HG03558 (cell line): ENCODE measurements at regions not wholly inside any gene's neighbourhood (a gene's known extent, or its start where the extent isn't known, plus 50 kb on each side); places are given as distances from the start of the nearest gene placed in this dataset.
"Not testable (repeated sequence)": the region's sequence is repeated elsewhere in the genome, so short reads cannot be mapped to it uniquely, and the experiment has no call there.

Source experiments
- ATAC-seq: cut with Tn5 transposase; IDR thresholded peaks from one replicate; pipeline ENCODE4 v1.9.1; 2021; ENCODE audit warnings: moderate number of reproducible peaks; ENCODE audit not compliant: unreplicated experiment; ENCODE audit errors: extremely low read depth

DNA sequence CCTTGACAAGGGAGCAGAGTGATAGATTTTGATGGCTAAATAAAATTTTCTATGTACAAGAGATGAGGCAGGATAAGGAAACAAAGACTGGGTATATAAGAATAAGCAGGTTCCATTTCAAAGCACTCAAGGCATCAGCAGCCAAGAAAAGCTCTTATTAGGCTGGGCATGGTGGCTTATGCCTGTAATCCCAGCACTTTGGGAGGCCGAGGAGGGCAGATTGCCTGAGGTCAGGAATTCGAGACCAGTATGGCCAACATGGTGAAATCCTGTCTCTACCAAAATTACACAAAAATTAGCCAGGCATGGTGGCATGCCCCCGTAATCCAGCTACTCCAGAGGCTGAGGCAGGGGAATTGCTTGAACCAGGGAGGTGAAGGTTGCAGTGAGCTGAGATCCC, 563.4 kb upstream of the CCDC179 start:
- no peak for ATAC-seq

DNA sequence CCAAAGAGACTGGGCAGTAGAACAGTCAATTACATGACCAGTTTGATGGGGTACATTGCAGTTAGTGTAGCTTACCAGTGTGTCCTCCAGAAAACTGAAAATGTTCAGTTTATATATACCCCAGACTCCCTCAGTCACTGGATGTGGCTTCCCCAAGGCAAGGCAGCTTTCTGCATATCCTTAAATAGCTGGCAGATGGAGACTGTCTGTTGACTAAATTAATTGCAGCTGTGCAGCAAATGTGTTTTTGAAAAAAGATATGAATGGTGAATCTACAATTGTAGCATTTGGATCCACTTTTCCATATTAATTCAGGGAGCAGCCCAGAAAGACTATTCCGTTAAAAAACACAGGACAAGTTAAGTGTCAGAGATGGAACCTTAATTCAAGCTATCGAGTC, 565.1 kb upstream of the CCDC179 start:
- ATAC-seq: no peak

DNA sequence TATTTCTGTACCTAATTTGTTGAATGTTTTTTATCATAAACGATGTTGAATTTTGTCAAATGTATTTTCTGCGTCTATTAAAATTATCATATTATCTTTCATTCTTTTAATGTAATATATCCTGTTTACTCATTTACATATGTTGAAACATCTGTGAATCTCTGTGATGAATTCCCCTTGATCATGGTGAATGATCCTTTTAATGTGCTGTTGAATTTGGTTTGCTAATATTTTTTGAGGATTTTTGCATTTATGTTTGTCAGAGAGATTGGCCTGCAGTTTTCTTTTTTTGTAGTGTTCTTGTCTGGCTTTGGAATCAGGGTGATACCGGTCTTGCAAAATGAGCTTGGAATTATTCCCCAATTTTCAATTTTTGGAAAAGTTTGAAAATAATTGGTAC, 569.3 kb upstream of the CCDC179 start:
- no peak for ATAC-seq

DNA sequence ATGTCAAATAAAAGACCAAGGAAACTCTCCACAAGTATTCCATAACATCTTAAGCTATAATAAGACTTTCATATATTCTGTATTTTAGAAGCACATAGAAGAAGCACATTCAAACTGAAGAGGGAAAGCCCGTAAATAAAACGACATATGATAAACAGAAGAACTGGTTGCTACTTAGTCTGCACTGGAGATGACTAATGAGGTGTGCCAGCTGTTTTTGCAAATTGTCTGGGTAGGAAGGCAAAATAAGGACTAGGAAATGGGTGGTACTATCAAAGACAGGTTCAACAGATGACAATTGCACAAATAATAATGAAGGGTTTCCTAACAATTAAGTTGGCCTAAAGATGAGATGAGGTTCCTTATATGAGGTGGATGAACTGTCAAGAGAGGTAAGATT, 593.2 kb upstream of the CCDC179 start:
- no peak for ATAC-seq

DNA sequence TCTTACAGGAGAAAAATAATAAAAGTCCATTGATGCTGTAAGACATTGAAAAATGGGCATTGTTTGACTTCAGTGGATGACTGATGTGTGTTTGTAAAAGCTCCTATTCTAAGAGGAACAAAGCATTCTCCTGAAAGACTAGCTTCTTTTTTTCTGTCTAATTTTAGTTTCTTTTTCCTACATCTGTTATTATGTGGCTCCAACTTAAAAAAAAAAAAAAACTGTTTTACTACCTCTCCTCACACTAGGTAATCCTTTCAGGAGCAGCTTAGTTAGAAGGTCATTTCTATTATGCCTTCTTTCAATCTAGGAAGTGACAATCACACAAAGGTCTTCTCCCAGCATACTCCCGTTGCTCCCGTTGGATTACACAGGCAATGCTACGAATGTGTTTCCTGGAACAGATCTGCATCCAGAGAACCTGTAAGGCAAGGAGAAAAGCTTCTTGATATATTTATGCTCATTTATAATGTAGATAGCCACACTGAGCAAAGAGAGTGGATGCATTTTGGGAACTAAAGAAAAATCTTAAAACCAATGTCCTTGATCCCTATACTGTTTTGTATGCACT, 595.1 kb upstream of the CCDC179 start:
- no peak for ATAC-seq

GRCh38 chr11:23457641-23458040, 597.4 kb upstream of the CCDC179 start:
- ATAC-seq: no peak

DNA sequence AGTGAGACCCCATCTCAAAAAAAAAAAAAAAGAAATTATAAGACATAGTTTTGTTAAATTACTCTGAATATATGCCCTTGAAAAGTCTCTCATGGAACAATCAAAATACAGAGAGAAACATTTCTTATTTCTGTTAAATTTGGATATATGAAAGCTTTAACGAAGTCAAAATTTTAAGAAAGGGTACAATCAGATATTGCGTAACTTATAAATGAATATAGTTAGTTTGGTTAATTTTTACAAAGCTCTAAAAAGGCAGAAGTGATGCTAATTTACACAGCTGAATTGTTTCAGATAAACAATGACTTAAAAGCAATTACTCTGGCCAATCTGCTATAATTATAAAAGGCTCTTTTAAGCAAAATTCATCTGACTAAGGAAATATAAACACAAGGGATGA, 611.6 kb upstream of the CCDC179 start:
- no peak for ATAC-seq

GRCh38 chr11:23473782-23474181, 613.5 kb upstream of the CCDC179 start:
- no peak for ATAC-seq

GRCh38 chr11:23480736-23481135, 620.5 kb upstream of the CCDC179 start:
- no peak for ATAC-seq

DNA sequence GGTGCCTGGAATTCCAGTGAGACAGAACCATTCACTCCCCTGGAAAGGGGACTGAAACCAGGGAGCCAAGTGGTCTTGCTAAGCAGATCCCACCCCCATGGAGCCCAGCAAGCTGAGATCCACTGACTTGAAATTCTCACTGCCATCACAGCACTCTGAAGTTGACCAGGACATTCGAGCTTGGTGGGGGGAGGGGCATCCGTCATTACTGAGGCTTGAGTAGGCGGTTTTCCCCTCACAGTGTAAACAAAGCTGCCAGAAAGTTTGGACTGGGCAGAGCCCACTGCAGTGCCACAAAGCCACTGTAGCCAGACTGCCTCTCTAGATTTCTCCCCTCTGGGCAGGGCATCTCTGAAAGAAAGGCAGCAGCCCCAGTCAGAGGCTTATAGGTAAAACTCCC, 623.9 kb upstream of the CCDC179 start:
- not testable (repeated sequence) for ATAC-seq

DNA sequence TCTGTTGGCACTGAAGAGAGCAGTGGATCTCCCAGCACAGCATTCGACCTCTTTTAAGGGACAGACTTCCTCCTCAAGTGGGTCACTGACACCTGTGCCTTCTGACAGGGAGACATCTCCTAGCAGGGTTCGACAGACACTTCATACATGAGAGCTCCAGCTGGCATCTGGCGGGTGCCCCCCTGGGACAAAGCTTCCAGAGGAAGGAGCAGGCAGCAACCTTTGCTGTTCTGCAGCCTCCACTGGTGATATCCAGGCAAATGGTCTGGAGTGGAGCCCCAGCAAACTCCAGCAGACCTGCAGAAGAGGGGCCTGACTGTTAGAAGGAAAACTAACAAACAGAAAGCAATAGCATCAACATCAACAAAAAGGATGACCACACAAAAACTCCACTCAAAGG, 624.3 kb upstream of the CCDC179 start:
- ATAC-seq: not testable (repeated sequence)

GRCh38 chr11:23490557-23491235, 630.4 kb upstream of the CCDC179 start:
- ATAC-seq: no peak

- no peak for ATAC-seq
Observed at GRCh38 chr11:23494981-23495380, 634.7 kb upstream of the CCDC179 start.

DNA sequence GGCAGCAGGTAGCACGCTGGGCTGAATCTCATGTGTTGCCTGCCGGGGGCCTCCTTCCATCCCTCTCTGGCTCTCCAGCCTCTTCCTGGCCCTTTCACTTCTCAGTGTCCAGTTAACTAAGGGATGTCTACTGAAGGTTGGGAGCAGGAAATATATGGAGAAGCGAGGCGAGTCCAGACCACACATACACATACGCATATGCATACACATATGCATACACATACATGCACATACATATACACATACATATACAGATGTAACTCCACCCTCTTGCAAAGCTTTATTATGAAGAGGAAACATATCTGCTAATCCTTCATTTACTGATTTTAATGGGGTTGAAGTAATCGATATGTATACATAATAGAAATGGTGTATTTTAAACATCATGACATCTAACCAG, 636.1 kb upstream of the CCDC179 start:
- ATAC-seq: no peak

DNA sequence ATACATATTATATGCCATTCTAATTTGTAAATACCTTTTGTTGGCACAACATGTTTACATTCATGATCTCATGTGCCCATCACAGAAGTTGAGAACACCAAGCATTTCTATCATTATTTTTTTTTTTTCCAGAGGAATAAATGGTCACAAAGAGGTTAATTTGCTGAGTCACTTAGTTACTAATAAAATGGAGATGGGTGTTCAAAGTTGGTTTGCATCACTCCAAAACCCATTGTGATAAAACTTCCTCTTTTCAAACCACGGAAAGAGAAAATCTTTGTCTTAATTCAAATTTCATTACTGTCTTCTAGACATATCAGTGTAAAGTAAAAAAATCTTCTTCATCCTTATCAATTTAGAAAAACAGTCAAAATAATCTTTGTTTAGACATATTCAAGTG, 636.8 kb upstream of the CCDC179 start:
- no peak for ATAC-seq

DNA sequence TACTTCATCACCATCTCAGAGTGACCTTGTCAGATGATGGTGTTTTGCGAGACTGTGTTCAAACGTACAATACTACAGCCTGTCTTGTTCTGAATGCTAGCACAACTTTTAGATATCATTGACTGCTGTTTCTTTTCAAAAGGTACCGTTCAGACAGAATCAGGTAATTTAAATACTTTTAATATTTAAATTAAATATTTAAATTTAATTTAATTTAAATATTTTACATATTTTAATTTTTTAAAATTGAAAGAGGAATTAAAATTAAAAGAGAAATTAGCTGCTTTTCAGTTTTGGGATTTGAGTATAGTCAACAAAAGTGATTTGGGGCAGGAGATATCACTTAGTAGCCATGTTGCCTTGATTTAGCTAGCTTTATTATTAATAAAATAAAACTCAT, 642.1 kb upstream of the CCDC179 start:
- ATAC-seq: no peak

- ATAC-seq: no peak
Observed at GRCh38 chr11:23502826-23503225, 642.6 kb upstream of the CCDC179 start.

GRCh38 chr11:23509023-23509422, 648.7 kb upstream of the CCDC179 start:
- ATAC-seq: no peak

DNA sequence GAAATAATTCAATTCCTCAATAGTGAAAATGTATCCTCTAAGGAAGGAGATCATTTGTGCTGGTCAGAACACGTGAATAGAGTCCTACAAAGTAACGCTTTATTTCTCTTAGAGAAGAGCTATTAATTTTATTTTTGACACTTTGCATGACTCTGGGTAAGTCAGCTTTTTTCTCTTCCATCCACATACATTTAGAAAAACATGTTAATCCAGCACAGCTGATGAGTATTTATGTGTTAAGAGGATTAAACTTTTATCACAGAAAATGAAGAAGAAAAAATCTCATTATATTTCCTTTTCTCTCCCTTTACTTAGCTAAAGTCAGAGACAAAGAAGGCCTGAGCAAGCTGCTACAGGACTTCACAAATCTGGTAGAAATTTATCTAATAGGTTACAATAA, 649.5 kb upstream of the CCDC179 start:
- ATAC-seq: no peak

GRCh38 chr11:23519194-23519593, 658.9 kb upstream of the CCDC179 start:
- no peak for ATAC-seq

GRCh38 chr11:23520226-23520960, 660.1 kb upstream of the CCDC179 start:
- no peak for ATAC-seq

DNA sequence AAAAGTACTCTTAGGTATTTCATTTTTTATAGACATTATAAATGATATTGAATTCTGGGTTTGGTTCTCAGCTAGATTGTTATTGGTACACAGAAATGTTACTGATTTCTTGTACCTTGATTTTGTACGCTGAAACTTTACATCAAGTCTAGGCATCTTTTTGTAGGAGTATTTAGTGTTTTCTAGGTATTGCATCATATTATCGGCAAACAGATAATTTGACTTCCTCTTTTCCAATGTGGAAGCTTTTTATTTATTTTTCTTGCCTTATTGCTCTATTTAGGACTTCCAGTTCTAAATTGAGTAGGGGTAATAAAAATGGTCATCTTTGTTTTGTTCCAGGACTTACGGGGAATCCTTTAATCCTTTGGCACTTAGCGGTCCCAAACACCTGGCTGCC, 676.6 kb upstream of the CCDC179 start:
- ATAC-seq: no peak
